T47D (cell line): ENCODE measurements at regions not wholly inside any gene's neighbourhood (a gene's known extent, or its start where the extent isn't known, plus 50 kb on each side); places are given as distances from the start of the nearest gene placed in this dataset.

Experiments used
- DNase-seq, 2 experiments: peaks; one replicate each; pipeline versions ENCODE4 v3.0.0 to v3.0.0-alpha.2; 2011 to 2012; ENCODE audit warnings: low read depth in 1 of 2, low spot score in 1 of 2
- JUND ChIP-seq: IDR thresholded peaks from 2 replicates; pipeline ENCODE4 v1.6.1; 2012; ENCODE audit warnings: low read depth
- in situ Hi-C: cut with HindIII; loops from 2 replicates; pipeline ENCODE4 v1.10.0; 2016; ENCODE audit warnings: low sequenced_read_pairs, low pct_unique_long_range_greater_than_20kb

- TF ChIP-seq JUND: no peak
- DNase-seq: no peak
- in situ Hi-C loops: no loop called here
Observed at GRCh38 chr18:51426996-51427395, 229.5 kb upstream of the MEX3C start.

GRCh38 chr18:51429644-51430043 lies 232.2 kb upstream of the MEX3C start:
- no peak for TF ChIP-seq JUND
- no peak for DNase-seq
- in situ Hi-C loops: no loop called here

DNA sequence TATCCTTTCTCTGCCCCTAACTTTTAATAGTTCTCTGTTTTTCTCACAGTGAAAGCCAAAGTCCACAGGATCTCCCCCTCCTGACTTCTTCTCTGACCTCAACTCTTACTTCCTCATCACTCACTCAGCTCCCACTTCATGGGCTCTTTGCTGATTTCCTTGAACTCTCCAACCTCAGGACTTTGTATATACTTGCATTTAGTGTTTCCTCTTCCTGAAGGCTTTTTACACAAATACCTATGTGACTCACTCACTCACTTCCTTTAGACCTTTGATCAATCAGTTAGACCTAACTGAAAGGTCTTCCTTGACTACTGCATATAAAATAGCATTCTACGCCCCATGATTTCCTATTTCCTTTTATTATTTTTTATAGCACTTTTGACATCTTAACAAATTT lies 233.1 kb upstream of the MEX3C start:
- no peak for DNase-seq
- TF ChIP-seq JUND: no peak
- in situ Hi-C loops: no loop called here

GRCh38 chr18:51433296-51433695 lies 235.8 kb upstream of the MEX3C start:
- TF ChIP-seq JUND: no peak
- in situ Hi-C loops: no loop called here
- DNase-seq: no peak

DNA sequence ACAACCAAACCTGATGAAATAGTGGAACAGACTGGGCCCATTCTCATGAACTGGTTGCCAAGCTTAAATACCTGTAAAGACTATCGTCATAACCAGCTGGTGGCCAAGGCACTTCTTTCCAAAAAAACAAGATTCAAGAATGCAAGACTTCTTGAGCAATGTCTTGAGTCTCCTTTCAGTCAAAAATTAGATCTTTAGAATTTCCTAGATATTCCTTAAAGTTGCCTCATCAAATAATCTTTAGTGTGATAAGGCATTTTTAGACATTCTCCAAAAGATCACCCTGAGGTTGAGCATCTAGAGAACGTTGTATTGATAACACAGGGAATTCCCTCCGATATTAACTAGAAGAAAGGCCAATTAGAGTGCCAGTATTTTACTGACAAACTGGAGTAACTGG lies 236.4 kb upstream of the MEX3C start:
- no peak for TF ChIP-seq JUND
- no peak for DNase-seq
- in situ Hi-C loops: no loop called here

GRCh38 chr18:51437280-51438271 lies 240.1 kb upstream of the MEX3C start:
- in situ Hi-C loops: no loop called here
- DNase-seq: peak in 1 of 2 experiments; percentile 7
- TF ChIP-seq JUND: no peak

DNA sequence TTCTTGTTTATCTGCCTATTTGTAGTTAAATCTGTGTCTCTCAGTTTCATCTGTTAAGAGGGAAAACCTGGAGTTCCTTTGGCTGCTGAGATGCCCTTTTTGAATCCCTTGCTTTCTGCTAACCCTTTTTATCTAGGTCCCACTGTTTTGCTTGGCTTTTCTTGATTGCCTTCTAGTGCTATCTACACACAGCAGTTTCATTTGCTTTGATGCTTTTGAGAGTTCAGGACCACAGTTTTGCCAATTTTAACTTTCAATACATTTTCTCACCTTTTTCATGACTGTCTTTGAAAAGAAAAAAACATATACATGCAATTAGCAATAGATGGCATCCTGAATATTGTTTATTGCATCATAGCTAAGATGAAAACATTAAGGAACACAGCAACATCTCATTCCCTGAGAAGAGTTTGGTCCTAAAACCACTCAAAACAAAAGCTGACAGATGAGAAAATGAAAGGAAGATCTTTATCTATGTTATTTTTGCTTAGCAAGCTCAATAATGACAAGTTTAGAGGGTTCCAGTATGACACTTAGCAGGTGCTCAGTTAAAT lies 241.4 kb upstream of the MEX3C start:
- TF ChIP-seq JUND: no peak
- in situ Hi-C loops: no loop called here
- no peak for DNase-seq

DNA sequence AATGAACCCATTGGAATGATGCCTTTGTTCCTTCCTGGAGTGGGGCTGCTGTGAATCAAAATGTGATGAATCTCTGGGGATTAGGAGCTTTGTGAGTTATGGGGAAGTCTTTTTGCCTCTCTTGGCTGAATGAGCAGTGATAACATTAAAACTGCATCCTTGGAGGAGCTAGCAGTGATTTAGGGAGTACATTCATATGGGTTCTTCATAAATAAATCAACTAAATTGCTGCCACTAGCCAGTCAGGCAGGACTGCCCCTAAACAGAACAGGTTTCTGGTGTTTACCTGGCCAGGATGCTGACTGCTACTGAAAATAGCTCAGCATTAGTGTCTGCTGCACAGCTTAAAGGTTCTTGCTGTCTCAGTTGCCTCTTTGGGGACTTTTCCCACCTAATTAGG lies 244.5 kb upstream of the MEX3C start:
- in situ Hi-C loops: no loop called here
- DNase-seq: peak in 1 of 2 experiments; percentile 8
- TF ChIP-seq JUND: no peak

- no peak for DNase-seq
- in situ Hi-C loops: no loop called here
- no peak for TF ChIP-seq JUND
Observed at GRCh38 chr18:51446571-51447210, 249.2 kb upstream of the MEX3C start.

DNA sequence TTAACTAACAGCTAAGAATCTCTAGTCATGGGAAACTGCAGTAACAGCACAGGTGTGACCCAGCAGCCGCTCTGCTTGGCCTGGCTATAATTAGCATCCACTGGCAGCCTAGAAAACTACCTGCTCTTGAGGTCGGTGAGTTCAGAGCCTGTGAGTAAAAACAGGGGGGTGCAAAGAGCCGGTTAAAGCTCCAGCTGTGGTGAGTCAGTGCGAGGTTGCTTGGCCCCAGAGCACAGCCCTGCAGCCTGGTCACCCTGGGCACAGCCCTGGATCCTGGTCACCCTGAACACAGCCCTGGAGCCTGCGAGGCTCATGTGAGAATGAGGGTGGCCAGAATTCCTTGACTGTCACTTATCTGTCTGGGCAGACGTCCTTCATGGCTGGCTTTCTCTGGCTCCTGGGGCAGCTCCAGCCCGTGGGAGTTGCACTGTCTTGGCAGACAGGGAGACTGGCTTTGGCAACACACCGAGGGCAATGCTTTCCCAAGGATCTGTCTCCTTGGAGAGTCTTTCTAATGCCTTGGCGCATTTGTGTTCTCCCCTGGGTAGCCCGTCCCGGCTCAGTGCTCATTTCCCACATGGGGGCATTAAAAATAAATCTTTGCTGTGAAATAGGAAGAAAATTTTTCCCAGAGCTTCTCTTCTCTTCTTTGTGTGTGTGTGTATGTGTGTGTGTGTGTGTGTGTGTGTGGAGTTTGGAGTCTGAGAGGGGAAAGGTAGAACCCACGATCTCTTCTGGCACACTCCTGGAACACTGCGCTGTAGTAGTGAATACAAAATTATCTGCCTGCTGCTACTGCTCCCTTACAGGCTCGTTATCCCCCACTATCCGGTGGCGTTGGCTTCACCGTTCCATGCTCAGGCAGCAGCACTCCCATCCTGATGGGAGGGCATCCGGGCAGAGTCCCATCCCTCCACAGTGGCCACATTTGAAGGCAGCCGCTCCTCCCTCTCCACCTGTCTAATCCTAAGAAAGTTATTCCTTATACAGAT lies 250.2 kb upstream of the MEX3C start:
- TF ChIP-seq JUND: no peak
- in situ Hi-C loops: no loop called here
- peak in 1 of 2 experiments; percentile 15 for DNase-seq

DNA sequence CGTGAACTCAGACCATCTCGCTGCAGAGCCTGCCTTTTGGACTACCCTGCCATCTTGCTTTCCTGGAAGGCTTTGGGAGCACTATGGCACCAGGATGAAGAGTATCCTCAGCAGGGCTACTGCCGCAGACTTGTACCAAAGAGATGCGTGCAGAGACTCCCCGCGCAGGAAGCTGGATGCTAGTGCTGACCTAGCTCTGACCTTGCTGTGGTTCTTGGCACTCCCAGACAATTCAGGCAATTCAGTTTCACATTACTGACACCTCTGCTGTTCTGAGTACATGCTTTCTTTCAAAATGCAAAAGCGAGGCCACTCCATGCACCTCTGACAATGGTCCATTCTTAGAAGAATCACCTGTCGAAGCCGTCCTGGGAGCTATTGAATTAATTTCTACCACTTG lies 251.5 kb upstream of the MEX3C start:
- no peak for DNase-seq
- TF ChIP-seq JUND: no peak
- in situ Hi-C loops: no loop called here

DNA sequence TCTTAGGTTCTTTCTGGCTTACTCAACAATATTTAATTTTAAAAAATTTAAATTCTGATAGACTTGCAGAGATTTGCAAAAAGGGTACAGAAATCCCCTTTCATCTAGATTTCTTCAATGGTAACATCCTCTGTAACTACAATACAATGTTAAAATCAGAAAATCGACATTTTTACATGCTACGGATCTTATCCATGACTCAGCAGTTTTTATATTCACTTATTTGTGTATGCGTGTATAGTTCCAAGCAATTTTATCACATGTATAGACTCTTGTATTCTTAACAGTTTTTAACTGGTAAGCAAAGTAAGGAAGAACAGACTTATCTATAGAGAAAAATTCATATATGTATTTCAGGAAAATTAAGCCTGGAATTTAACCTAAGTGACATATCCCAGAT lies 256.1 kb upstream of the MEX3C start:
- no peak for DNase-seq
- TF ChIP-seq JUND: no peak
- in situ Hi-C loops: no loop called here
